NCI-H460 (cell line): ENCODE measurements at regions not wholly inside any gene's neighbourhood (a gene's known extent, or its start where the extent isn't known, plus 50 kb on each side); places are given as distances from the start of the nearest gene placed in this dataset.
"Not testable (repeated sequence)": the region's sequence is repeated elsewhere in the genome, so short reads cannot be mapped to it uniquely, and the experiment has no call there.

Experiments
- DNase-seq: peaks from one replicate; pipeline ENCODE4 v3.0.0-alpha.2; 2016; ENCODE audit warnings: low read depth; ENCODE audit errors: extremely low read depth
- small RNA-seq, 2 experiments: library from RNA; depleted of rRNA; stranded (forward); fragments of <200 nt; gene quantifications; one replicate each; pipeline ENCODE3, GENCODE V24; 2014

DNA sequence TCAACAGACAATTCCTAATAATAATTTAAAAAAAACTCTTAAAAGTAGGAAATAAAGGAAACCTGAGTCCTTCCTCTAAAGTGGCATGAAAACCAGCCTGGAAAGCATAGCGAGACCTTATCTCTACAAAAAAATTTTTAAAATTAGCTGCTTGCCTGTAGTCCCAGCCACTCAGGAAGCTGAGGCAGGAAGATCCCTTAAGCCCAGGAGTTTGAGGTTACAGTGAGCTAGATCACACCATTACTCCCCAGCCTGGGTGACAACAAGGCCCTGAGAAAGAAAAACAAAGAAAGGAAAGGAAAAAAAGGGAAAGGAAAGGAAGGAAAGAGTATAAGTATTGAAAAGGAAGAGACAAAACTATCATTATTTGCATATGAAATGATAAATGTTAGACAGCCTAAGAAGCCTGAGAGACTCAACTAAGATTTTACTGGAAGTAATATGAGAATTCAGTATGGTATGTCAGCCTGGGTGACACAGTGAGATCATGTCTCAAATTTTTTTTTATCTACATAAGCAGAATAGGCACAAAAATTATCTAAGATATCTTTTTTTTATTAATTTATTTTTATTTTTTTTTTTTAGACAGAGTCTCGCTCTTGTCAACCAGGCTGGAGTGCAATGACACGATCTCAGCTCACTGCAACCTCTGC lies 113.0 kb downstream of the GOSR1 start:
- no peak for DNase-seq

- DNase-seq: no peak
These were observed 112.2 kb downstream of the GOSR1 start for GRCh38 chr17:30589431-30589830.

DNA sequence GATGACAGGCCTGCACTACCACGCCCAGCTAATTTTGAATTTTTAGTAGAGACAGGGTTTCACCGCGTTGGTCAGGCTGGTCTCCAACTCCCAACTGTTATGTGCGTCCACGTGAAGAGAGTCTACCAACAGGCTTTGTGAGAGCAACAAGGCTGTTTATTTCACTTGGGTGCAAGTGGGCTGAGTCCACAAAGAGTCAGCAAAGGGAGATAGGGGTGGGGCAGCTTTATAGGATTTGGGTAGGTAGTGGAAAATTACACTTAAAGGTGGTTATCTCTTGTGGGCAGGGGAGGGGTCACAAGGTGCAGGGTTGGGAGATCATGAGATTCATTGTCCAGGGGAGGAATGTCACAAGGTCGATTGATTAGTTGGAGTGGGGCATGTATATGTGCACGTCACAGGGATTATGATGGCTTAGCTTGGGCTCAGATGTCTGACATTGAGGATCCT lies 111.6 kb downstream of the GOSR1 start:
- no peak for DNase-seq

DNA sequence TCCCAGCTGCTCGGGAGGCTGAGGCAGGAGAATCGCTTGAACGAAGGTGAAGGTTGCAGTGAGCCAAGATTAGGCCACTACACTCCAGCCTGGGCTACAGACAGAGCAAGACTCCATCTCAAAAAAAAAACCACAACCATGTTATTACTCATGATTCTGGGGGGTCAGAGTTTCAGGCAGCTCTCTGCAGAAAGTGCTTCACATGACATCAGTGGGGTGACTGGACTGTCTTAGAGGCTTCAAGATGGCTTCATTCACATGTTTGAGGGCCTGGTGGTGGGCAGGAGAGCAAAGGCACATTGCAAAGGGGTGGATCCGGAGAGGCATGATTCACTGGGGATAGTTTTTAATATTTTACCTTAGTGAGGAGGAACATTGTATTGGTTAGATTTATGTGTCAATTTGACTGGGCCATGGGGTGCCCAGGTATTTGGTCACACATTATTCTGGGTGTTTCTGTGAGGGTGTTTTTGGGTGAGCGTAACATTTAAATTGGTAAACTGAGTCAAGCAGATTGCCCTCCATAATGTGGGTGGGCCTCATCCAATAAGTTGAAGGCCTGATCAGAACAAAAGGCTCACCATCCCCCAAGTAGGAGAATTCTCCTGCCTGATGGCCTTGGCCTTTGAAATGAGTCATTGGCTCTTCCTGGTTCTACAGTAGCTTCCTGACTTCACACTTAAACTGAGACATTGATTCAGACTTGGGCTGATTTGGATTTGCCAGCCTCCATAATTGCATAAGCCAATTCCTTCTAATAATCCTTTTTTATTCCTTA lies 109.8 kb downstream of the GOSR1 start:
- no peak for DNase-seq

DNA sequence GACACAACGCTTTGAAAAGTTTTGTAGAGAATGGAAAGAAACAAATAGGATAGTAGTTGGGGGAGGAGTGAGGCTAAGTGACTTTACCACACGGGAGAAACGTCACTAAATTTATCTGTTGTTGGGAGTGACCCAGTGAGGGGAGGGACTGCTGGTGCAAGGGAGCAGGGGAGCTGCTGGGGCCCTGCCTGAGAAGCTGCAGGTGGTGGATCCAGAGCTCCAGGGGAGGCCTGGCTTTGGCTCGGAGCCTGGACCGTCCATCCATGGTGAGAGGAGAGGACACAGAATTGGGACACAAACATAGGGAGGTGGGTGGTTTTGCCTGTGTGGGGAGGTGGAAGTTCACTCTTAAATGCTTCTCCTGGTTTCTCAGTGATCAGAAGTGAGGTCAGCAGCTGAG lies 107.6 kb downstream of the GOSR1 start:
- no peak for DNase-seq

DNA sequence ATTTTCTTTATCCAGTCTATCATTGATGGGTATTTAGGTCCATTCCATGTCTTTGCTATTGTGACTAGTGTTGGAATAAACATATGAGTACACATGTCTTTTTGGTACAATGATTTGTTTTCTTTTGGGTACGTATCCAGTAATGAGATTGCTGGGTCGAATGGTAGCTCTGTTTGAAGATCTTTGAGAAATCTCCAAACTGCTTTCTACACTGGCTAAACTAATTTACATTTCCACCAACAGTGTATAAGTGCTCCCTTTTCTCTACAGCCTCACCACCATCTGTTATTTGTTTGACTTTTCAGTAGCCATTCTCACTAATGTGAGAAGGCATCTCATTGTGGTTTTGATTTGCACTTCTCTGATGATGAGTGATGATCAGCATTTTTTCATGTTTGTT lies 103.7 kb downstream of the GOSR1 start:
- no peak for DNase-seq

DNA sequence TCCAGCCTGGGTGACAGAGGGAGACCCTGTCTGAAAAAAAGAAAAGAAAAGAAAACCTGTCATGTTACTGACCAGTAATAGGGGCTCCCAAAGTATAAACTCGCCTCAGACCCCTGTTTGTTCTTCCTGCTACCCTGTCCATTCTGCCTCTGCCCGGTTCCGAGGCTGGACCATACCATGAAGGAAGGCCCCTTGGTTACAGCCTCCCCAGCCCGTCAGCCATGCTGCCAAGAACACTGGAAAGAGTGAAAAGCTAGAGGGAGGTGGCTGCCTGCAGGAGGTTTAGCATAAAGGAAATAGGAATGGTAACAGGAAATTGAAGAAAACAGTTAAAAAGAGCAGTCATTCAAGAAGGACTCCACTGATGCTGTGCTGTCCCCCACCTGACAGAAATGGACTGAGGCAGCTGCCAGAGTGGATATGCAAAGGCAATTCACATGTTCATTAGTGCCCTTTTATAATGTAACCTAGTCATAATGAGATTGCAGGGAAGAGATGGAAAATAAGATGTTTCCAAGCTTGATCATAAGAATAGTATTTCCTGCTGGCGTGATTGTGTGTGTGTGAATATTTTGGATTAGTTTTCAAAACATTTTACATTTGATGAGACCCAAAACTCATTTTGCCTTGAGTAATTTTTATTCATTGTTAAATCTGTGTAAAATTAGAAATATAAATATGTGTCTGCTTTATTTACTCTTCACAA lies 102.6 kb downstream of the GOSR1 start:
- DNase-seq: no peak

DNA sequence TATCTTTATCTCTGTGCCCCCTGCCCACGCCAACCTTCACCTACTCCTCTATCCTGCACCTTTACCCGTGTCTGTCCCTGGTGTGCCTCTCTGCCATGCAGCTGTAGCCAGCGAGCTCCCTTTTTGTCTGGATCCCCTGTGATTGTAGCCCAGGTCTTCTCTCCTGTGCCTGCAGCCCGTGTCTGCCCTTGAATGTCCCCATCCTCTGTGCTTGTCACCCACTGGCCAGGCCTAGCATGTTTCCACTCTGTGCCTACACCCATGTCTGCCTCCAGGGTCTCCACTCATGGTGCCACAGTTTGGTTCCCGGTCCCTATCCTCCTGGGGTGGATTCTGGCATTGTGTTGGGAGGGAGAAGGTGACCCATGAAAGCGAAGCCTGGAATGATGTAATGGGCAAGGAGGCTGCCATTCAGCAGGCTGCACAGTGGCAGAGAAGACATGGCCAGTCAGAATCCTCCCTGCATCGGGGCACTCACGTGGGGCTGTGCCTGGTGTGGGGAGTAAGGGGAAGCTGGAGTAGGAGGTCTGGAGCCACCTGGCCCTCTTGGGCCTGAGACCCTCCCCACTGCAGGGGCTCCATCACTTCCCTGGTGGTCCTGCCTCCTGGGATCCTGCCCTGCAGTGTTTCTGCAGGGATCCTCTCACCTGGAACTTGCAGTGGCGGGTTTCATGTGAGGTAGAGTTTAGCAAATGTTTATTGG lies 101.0 kb downstream of the GOSR1 start:
- not testable (repeated sequence) for DNase-seq

Small RNA genes in the stretch of these regions (small RNA-seq; reads per million reads assigned to genes)
- gene AC005562.1: 0 reads per million in 2 experiments
- 0 reads per million in 2 experiments for gene AC127024.7
- 0 reads per million in 2 experiments for gene RN7SL316P
